ENCODE measurements at regions not wholly inside any gene's neighbourhood (a gene's known extent, or its start where the extent isn't known, plus 50 kb on each side); places are given as distances from the start of the nearest gene placed in this dataset.
A peak's percentile ranks its signal among the peaks of the same experiment; 100 is the strongest.
"Not testable (repeated sequence)": the region's sequence is repeated elsewhere in the genome, so short reads cannot be mapped to it uniquely, and the experiment has no call there.

DNA sequence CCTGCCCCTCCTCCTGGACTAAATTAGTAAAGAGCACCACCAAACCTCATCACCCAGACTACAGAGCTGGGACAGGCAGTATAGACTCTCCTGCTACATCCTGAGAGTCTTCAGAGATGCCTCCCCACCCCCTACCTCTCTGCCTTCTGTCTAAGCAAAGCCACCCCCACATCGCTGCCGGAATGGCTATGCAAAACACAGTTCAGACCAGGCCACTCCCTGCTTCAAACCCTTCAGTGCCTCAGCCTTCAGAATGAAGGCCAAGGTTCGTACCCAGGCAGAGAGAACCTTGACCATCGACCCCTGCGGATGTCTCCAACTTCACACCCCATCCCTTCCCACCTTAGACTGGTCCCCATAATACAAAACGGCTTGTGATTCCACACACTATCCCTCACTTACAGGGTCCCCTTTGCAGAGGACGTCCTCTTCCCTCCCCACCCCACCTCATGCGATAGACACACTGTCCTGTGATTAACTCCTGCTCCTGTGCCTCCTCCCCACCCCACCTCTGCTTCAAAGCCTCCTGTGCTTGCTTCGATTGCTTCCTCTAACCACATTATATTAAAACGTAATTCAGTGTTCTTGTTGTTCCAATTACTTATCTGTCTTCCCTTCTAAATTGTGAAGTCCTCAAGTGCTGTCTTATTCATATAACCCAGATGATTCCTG is 175.3 kb downstream of the UACA start:
- intact Hi-C loops (cut with DNase I): no loop called here
- Histone ChIP-seq H3K27me3 (replicated peaks; ENCODE audit: insufficient read depth) (no peaks in the 10 kb centered on the region), H3K9me3 (no peaks in the 10 kb centered on the region), H3K27ac (no peak overlapping the region), H3K36me3 (no peaks in the 10 kb centered on the region), H3K4me1 (replicated peaks) (no peaks in the 10 kb centered on the region), H3K4me3 (no peak overlapping the region)
- no peak for DNase-seq (ENCODE audit: low spot score)
- WGBS: 91% methylated on average over 10 of the region's 10 CpGs
- TF ChIP-seq, protein P1, sequence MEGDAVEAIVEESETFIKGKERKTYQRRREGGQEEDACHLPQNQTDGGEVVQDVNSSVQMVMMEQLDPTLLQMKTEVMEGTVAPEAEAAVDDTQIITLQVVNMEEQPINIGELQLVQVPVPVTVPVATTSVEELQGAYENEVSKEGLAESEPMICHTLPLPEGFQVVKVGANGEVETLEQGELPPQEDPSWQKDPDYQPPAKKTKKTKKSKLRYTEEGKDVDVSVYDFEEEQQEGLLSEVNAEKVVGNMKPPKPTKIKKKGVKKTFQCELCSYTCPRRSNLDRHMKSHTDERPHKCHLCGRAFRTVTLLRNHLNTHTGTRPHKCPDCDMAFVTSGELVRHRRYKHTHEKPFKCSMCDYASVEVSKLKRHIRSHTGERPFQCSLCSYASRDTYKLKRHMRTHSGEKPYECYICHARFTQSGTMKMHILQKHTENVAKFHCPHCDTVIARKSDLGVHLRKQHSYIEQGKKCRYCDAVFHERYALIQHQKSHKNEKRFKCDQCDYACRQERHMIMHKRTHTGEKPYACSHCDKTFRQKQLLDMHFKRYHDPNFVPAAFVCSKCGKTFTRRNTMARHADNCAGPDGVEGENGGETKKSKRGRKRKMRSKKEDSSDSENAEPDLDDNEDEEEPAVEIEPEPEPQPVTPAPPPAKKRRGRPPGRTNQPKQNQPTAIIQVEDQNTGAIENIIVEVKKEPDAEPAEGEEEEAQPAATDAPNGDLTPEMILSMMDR (IDR thresholded peaks at IDR 0.05): no peak
- no peak for TF ChIP-seq POLR2AphosphoS5 (IDR thresholded peaks at IDR 0.05)
- no peak for TF ChIP-seq POLR2A (IDR thresholded peaks at IDR 0.05)

DNA sequence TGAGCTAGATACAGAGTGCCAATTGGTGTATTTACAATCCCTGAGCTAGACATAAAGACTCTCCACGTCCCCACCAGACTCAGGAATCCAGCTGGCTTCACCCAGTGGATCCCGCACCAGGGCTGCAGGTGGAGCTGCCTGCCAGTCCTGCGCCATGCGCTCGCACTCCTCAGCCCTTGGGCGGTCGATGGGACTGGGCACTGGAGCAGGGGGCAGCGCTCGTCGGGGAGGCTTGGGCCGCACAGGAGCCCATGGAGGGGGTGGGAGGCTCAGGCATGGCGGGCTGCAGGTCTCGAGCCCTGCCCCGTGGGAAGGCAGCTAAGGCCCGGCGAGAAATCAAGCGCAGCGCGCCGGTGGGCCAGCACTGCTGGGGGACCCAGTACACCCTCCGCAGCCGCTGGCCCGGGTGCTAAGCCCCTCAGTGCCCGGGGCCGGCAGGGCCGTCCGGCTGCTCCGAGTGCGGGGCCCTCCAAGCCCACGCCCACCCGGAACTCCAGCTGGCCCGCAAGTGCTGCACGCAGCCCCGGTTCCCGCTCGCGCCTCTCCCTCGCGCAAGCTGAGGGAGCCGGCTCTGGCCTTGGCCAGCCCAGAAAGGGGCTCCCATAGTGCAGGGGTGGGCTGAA is 176.2 kb downstream of the UACA start:
- H3K36me3 ChIP-seq; H3K4me1 ChIP-seq (replicated peaks); H3K27ac ChIP-seq; DNase-seq (ENCODE audit: low spot score); H3K27me3 ChIP-seq (replicated peaks; ENCODE audit: insufficient read depth); H3K4me3 ChIP-seq; intact Hi-C loops (cut with DNase I); H3K9me3 ChIP-seq: not testable (repeated sequence)
- 97% methylated on average over 38 of the region's 40 CpGs for WGBS

DNA sequence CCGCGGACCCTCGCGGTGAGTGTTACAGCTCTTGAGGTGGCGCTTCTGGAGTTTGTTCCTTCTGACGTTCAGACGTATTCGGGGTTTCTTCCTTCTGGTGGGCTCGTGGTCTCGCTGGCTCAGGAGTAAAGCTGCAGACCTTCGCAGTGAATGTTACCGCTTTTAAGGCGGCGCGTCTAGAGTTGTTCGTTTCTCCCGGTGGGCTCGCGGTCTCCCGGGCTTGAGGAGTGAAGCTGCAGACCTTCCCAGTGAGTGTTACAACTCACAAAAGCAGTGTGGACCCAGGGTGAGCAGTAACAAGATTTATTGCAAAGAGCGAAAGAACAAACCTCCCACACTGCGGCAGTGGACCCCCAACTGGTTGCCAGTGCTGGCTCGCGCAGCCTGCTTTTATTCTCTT is 177.1 kb downstream of the UACA start:
- intact Hi-C loops (cut with DNase I): no loop called here
- H3K27ac ChIP-seq: no peak overlapping the region
- TF ChIP-seq, protein P1 (IDR thresholded peaks at IDR 0.05): no peak
- TF ChIP-seq POLR2AphosphoS5 (IDR thresholded peaks at IDR 0.05) (no peak), POLR2A (IDR thresholded peaks at IDR 0.05) (no peak)
- H3K36me3 ChIP-seq: no peaks in the 10 kb centered on the region
- H3K27me3 ChIP-seq (replicated peaks; ENCODE audit: insufficient read depth): no peaks in the 10 kb centered on the region
- no peak overlapping the region for H3K4me3 ChIP-seq
- no peak for DNase-seq (ENCODE audit: low spot score)
- H3K4me1 ChIP-seq (replicated peaks): no peaks in the 10 kb centered on the region
- 94% methylated on average over 24 of the region's 24 CpGs for WGBS
- no peaks in the 10 kb centered on the region for H3K9me3 ChIP-seq

DNA sequence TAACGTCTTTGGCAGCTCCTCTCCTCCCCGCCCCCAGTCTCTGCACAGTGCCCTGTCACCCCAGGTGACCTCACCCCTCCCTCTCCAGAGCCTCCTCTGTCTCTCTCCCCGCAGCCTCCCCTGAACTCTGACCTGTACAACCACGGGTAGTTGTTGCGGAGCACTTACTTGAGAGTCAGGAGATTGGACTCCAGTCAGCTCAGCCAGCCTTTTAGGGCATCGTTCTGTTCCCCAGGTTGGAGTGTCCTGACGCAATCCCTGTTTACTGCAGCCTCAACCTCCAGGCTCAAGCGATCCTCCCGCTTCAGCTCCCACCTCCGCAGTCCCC is 177.7 kb downstream of the UACA start:
- no peak for DNase-seq (ENCODE audit: low spot score)

DNA sequence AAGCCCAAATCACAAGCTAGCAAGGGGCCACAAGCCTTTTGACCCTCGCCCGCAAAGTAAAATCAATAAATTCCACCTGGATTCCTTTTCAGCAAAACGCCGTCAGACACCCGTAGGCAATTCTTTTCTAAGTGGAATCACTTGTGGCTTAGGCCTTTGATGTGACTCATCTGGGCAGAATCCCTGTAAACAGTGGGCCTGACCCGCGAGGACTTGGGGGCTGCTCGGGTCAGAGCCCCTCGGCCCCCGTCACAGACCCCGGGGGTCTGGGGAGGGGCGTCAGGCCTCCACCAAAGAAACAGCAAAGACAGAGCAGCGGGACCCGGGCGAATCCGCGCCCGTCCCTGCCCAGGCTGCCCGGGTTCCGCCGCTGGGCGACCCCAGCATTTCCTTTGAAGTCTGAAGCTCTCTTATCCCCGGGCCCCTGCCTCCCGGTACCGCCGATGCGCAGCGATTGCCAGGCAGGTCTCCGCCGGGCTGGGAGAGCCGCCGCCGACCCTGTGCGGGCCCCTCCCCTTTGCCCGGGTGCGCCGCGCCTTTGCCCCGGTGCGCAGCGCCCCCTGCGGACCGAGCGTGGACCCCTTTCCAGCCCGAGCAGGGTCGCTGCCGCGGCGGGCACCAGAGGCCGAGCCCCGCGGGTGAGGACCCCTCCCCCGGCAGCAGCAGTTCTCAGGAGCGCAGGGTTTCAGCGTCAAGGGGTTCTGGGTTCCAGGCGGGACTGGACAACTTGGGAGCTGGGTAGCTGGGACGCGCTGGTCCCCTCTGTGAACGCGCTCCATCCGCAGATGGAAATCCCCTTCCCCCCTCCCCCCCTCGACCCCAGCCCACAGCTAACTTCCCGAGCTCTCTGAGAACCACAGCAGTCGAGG is 178.3 kb downstream of the UACA start:
- H3K4me1 ChIP-seq (replicated peaks): no peaks in the 10 kb centered on the region
- DNase-seq (ENCODE audit: low spot score): peak; percentile 16
- intact Hi-C loops (cut with DNase I): no loop called here
- H3K4me3 ChIP-seq: peak overlapping the region in 1 of 2 donors; percentile 2
- WGBS: 17% methylated on average over 46 of the region's 64 CpGs
- peak overlapping the region in 1 of 2 donors; percentile 2 for H3K27ac ChIP-seq
- no peaks in the 10 kb centered on the region for H3K27me3 ChIP-seq (replicated peaks; ENCODE audit: insufficient read depth)
- no peaks in the 10 kb centered on the region for H3K36me3 ChIP-seq
- no peak for TF ChIP-seq POLR2A (IDR thresholded peaks at IDR 0.05)
- TF ChIP-seq, protein P1 (IDR thresholded peaks at IDR 0.05): peak in 3 of 4 experiments; percentile 21 to 82 (median 51)
- no peaks in the 10 kb centered on the region for H3K9me3 ChIP-seq

More for the DNA sequence above, 177.7 kb downstream of the UACA start:
- intact Hi-C loops (cut with DNase I): no loop called here
- TF ChIP-seq POLR2AphosphoS5 (IDR thresholded peaks at IDR 0.05) (no peak), POLR2A (IDR thresholded peaks at IDR 0.05) (no peak)
- TF ChIP-seq, protein P1 (IDR thresholded peaks at IDR 0.05): no peak
- Histone ChIP-seq H3K4me1 (replicated peaks) (no peaks in the 10 kb centered on the region), H3K27me3 (replicated peaks; ENCODE audit: insufficient read depth) (no peaks in the 10 kb centered on the region), H3K27ac (no peak overlapping the region), H3K4me3 (no peak overlapping the region), H3K9me3 (no peaks in the 10 kb centered on the region), H3K36me3 (no peaks in the 10 kb centered on the region)
- 54% methylated on average over 10 of the region's 10 CpGs for WGBS

Measured in prostate gland (tissue), 2 donors.